BLaER1 treated with 17β-estradiol and CSF1 and Interleukin-3, amounts not matched to agents 10 nM and 100 nM (cell line): ENCODE measurements at regions not wholly inside any gene's neighbourhood (a gene's known extent, or its start where the extent isn't known, plus 50 kb on each side); places are given as distances from the start of the nearest gene placed in this dataset.
"Not testable (repeated sequence)": the region's sequence is repeated elsewhere in the genome, so short reads cannot be mapped to it uniquely, and the experiment has no call there.

Experiments
- H3K27ac ChIP-seq, 11 experiments: shearing (Covaris generic); formaldehyde crosslinking; 2 replicates each; pipeline ENCODE4 v1.8.1; 2022
- H3K27me3 ChIP-seq, 11 experiments: shearing (Covaris generic); formaldehyde crosslinking; 2 replicates each; pipeline ENCODE4 v1.8.1; 2022
- H3K36me3 ChIP-seq, 11 experiments: shearing (Covaris generic); formaldehyde crosslinking; 2 replicates each; pipeline ENCODE4 v1.8.1; 2022
- H3K4me1 ChIP-seq, 10 experiments: shearing (Covaris generic); formaldehyde crosslinking; 2 replicates each; pipeline ENCODE4 v1.8.1; 2022
- H3K4me2 ChIP-seq, 11 experiments: shearing (Covaris generic); formaldehyde crosslinking; 2 replicates each; pipeline ENCODE4 v1.8.1; 2022
- H3K4me3 ChIP-seq, 10 experiments: shearing (Covaris generic); formaldehyde crosslinking; 2 replicates each; pipeline ENCODE4 v1.8.1; 2022
- H3K9ac ChIP-seq, 11 experiments: shearing (Covaris generic); formaldehyde crosslinking; 2 replicates each; pipeline ENCODE4 v1.8.1; 2022
- H3K9me3 ChIP-seq, 11 experiments: shearing (Covaris generic); formaldehyde crosslinking; replicated peaks in 1 of 11; 2 replicates each; pipeline ENCODE4 v1.8.1; 2022
- H4K20me1 ChIP-seq, 11 experiments: shearing (Covaris generic); formaldehyde crosslinking; 2 replicates each; pipeline ENCODE4 v1.8.1; 2022
- Cebpa-rat ChIP-seq, 11 experiments: shearing (Covaris generic); IDR thresholded peaks; 2 replicates each; pipeline ENCODE4 v1.8.1; 2022

GRCh38 chr4:63222466-63222865, 1186.8 kb downstream of the TECRL start:
- no peaks in the 10 kb centered on the region for H3K9me3 ChIP-seq
- H3K27ac ChIP-seq: no peak overlapping the region
- no peaks in the 10 kb centered on the region for H3K36me3 ChIP-seq
- H3K4me1 ChIP-seq: no peaks in the 10 kb centered on the region
- H4K20me1 ChIP-seq: no peaks in the 10 kb centered on the region; a peak in 1 of 22 replicates
- H3K9ac ChIP-seq: no peak overlapping the region
- no peak overlapping the region for H3K4me3 ChIP-seq
- peak in 2 of 11 experiments; percentile 56 to 70; a peak in 4 of 22 replicates for TF ChIP-seq Cebpa-rat (IDR thresholded peaks at IDR 0.05)
- no peaks in the 10 kb centered on the region for H3K27me3 ChIP-seq
- no peak overlapping the region for H3K4me2 ChIP-seq

- Histone ChIP-seq H3K4me1 (no peaks in the 10 kb centered on the region), H4K20me1 (no peaks in the 10 kb centered on the region; a peak in 1 of 22 replicates), H3K4me3 (no peak overlapping the region), H3K4me2 (no peak overlapping the region), H3K36me3 (no peaks in the 10 kb centered on the region), H3K9ac (no peak overlapping the region), H3K27ac (no peak overlapping the region), H3K27me3 (no peaks in the 10 kb centered on the region), H3K9me3 (no peaks in the 10 kb centered on the region)
- no peak for TF ChIP-seq Cebpa-rat (IDR thresholded peaks at IDR 0.05)
These were observed 1187.8 kb downstream of the TECRL start for GRCh38 chr4:63221477-63221876.

GRCh38 chr4:63218856-63219255, 1190.4 kb downstream of the TECRL start:
- Histone ChIP-seq H3K27ac (no peak overlapping the region), H3K36me3 (no peaks in the 10 kb centered on the region), H3K9ac (no peak overlapping the region), H3K9me3 (0 out of 22 replicates have a peak, but pooled peaks cover 0 to 3% (median 0%) of the 10 kb centered on the region in 11 experiments), H3K27me3 (no peaks in the 10 kb centered on the region), H3K4me2 (no peak overlapping the region), H3K4me3 (no peak overlapping the region), H4K20me1 (no peaks in the 10 kb centered on the region), H3K4me1 (no peaks in the 10 kb centered on the region)
- no peak for TF ChIP-seq Cebpa-rat (IDR thresholded peaks at IDR 0.05)

GRCh38 chr4:63214076-63214475, 1195.2 kb downstream of the TECRL start:
- H3K4me3 ChIP-seq: no peak overlapping the region
- H3K9ac ChIP-seq: no peak overlapping the region
- H3K4me2 ChIP-seq: no peak overlapping the region
- no peaks in the 10 kb centered on the region for H3K4me1 ChIP-seq
- H3K36me3 ChIP-seq: no peaks in the 10 kb centered on the region
- H3K27ac ChIP-seq: no peak overlapping the region
- H4K20me1 ChIP-seq: no peaks in the 10 kb centered on the region
- no peak for TF ChIP-seq Cebpa-rat (IDR thresholded peaks at IDR 0.05)
- no peaks in the 10 kb centered on the region for H3K27me3 ChIP-seq
- 0 out of 22 replicates have a peak, but pooled peaks cover 0 to 3% (median 0%) of the 10 kb centered on the region in 11 experiments for H3K9me3 ChIP-seq

- no peaks in the 10 kb centered on the region for H4K20me1 ChIP-seq
- H3K36me3 ChIP-seq: no peaks in the 10 kb centered on the region
- TF ChIP-seq Cebpa-rat (IDR thresholded peaks at IDR 0.05): no peak
- no peak overlapping the region for H3K27ac ChIP-seq
- H3K4me2 ChIP-seq: no peak overlapping the region
- H3K9me3 ChIP-seq: 0 out of 22 replicates have a peak, but pooled peaks cover 0 to 3% (median 0%) of the 10 kb centered on the region in 11 experiments
- no peaks in the 10 kb centered on the region for H3K4me1 ChIP-seq
- no peak overlapping the region for H3K4me3 ChIP-seq
- H3K27me3 ChIP-seq: no peaks in the 10 kb centered on the region
- H3K9ac ChIP-seq: no peak overlapping the region
These were observed 1197.3 kb downstream of the TECRL start for GRCh38 chr4:63211776-63212479.

- Histone ChIP-seq H3K27ac (no peak overlapping the region), H3K4me1 (no peaks in the 10 kb centered on the region), H4K20me1 (no peaks in the 10 kb centered on the region), H3K9ac (no peak overlapping the region), H3K4me3 (no peak overlapping the region), H3K9me3 (0 out of 22 replicates have a peak, but pooled peaks cover 0 to 3% (median 0%) of the 10 kb centered on the region in 11 experiments), H3K4me2 (no peak overlapping the region), H3K27me3 (no peaks in the 10 kb centered on the region), H3K36me3 (no peaks in the 10 kb centered on the region)
- TF ChIP-seq Cebpa-rat (IDR thresholded peaks at IDR 0.05): no peak
These were observed 1197.9 kb downstream of the TECRL start for GRCh38 chr4:63211375-63211774.

- not testable (repeated sequence) for H4K20me1 ChIP-seq
These were observed 1216.2 kb downstream of the TECRL start for GRCh38 chr4:63193029-63193428.

GRCh38 chr4:63171341-63171740, 1237.9 kb downstream of the TECRL start:
- Histone ChIP-seq H3K4me1 (no peaks in the 10 kb centered on the region), H4K20me1 (no peaks in the 10 kb centered on the region), H3K4me3 (no peak overlapping the region), H3K27ac (no peak overlapping the region), H3K4me2 (no peak overlapping the region), H3K36me3 (no peaks in the 10 kb centered on the region), H3K9ac (no peak overlapping the region), H3K9me3 (no peaks in the 10 kb centered on the region), H3K27me3 (no peaks in the 10 kb centered on the region)
- TF ChIP-seq Cebpa-rat (IDR thresholded peaks at IDR 0.05): no peak

More at GRCh38 chr4:63193029-63193428, 1216.2 kb downstream of the TECRL start:
- H3K4me2 ChIP-seq, H3K4me1 ChIP-seq, H3K36me3 ChIP-seq, H3K9ac ChIP-seq, H3K4me3 ChIP-seq, H3K27ac ChIP-seq, H3K27me3 ChIP-seq: not testable (repeated sequence)
- peaks cover 8 to 13% (median 11%) of the 10 kb centered on the region in 11 experiments; a peak in 19 of 22 replicates for H3K9me3 ChIP-seq

GRCh38 chr4:63170923-63171322, 1238.3 kb downstream of the TECRL start:
- Histone ChIP-seq H3K9me3 (no peaks in the 10 kb centered on the region), H4K20me1 (no peaks in the 10 kb centered on the region), H3K9ac (no peak overlapping the region), H3K27ac (no peak overlapping the region), H3K4me1 (no peaks in the 10 kb centered on the region), H3K4me3 (no peak overlapping the region), H3K4me2 (no peak overlapping the region), H3K27me3 (no peaks in the 10 kb centered on the region), H3K36me3 (no peaks in the 10 kb centered on the region)
- TF ChIP-seq Cebpa-rat (IDR thresholded peaks at IDR 0.05): no peak

GRCh38 chr4:63169836-63170235, 1239.4 kb downstream of the TECRL start:
- Histone ChIP-seq H3K4me1 (no peaks in the 10 kb centered on the region), H3K27ac (no peak overlapping the region), H3K27me3 (no peaks in the 10 kb centered on the region), H3K36me3 (no peaks in the 10 kb centered on the region), H4K20me1 (no peaks in the 10 kb centered on the region), H3K4me3 (no peak overlapping the region), H3K9me3 (no peaks in the 10 kb centered on the region), H3K9ac (no peak overlapping the region), H3K4me2 (no peak overlapping the region)
- TF ChIP-seq Cebpa-rat (IDR thresholded peaks at IDR 0.05): no peak
